LHCN-M2 (cell line): ENCODE measurements at regions not wholly inside any gene's neighbourhood (a gene's known extent, or its start where the extent isn't known, plus 50 kb on each side); places are given as distances from the start of the nearest gene placed in this dataset.
"Not testable (repeated sequence)": the region's sequence is repeated elsewhere in the genome, so short reads cannot be mapped to it uniquely, and the experiment has no call there.

Experiments used
- DNase-seq: peaks from one replicate; pipeline ENCODE4 v3.0.0-alpha.2; 2012; ENCODE audit warnings: low read depth

- DNase-seq, result no peak
These were observed 130.2 kb downstream of the GPR37 start for GRCh38 chr7:124635416-124635815.

GRCh38 chr7:124633740-124634139, 131.9 kb downstream of the GPR37 start:
- no peak for DNase-seq

DNA sequence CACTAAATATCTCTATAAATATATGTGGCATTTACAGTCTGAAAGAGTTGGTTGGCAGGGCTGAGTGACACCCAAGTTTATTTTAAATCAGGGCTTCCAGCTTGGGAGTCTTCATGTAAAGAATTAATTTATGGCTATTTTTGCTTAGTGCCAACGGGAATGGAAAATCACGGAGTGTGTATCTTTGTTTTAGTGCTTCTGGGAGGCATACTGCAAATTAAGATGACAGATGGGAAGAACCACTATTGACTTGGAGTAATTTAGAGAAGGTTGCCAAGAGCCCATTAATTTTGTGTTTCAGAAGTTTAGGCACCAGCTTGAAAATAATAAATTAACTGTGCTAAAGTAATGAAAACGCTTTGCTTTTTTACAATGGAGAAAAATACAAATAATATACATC, 135.2 kb downstream of the GPR37 start:
- DNase-seq, result no peak

GRCh38 chr7:124618871-124619270, 146.7 kb downstream of the GPR37 start:
- DNase-seq, result no peak

GRCh38 chr7:124618051-124618450, 147.5 kb downstream of the GPR37 start:
- DNase-seq, result not testable (repeated sequence)

GRCh38 chr7:124603066-124603465, 162.5 kb downstream of the GPR37 start:
- DNase-seq, result no peak

DNA sequence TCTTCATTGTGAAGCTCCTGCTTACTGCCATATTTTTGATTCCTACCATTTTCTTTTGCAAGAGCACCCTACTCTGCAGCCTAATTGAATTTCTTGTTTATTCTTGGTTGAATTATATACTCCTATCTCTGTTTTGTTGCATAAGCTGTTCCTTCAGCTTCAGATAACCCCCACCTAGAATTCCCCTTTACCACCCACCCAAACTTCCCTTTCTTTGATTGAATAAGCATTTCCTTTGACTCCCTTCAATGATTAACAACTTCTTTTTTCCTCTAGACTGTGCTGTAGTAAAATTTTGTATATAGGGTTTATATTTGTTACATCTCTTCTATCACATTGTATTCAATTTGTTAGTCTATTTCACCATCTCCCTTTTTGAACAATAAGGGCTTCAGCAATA, 168.1 kb downstream of the GPR37 start:
- DNase-seq, result no peak

GRCh38 chr7:124596881-124597280, 168.7 kb downstream of the GPR37 start:
- no peak for DNase-seq

DNA sequence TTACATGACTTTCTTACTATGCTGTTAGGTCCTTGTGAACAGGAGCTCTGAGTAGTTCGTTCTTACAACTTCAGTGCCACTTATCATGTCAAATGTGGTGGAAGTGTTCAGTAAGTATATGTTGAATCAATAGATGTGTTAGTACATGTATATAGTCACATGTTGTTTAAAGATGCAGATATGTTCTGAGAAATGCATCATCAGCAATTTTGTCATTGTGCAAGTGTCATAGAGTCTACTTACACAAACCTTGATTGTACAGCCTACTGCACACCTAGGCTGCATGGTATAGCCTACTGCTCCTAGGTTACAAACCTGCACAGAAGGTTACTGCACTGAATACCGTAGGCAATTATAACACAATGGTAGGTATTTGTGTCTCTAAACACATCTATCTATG, 174.8 kb downstream of the GPR37 start:
- no peak for DNase-seq

GRCh38 chr7:124577256-124577655, 188.3 kb downstream of the GPR37 start:
- DNase-seq, result no peak

- DNase-seq, result no peak
These were observed 190.4 kb downstream of the GPR37 start for GRCh38 chr7:124575176-124575575.

GRCh38 chr7:124570558-124570957, 195.0 kb downstream of the GPR37 start:
- DNase-seq, result no peak

- no peak for DNase-seq
These were observed 199.0 kb downstream of the GPR37 start for GRCh38 chr7:124566583-124566982.

GRCh38 chr7:124557587-124557986, 208.0 kb downstream of the GPR37 start:
- no peak for DNase-seq

DNA sequence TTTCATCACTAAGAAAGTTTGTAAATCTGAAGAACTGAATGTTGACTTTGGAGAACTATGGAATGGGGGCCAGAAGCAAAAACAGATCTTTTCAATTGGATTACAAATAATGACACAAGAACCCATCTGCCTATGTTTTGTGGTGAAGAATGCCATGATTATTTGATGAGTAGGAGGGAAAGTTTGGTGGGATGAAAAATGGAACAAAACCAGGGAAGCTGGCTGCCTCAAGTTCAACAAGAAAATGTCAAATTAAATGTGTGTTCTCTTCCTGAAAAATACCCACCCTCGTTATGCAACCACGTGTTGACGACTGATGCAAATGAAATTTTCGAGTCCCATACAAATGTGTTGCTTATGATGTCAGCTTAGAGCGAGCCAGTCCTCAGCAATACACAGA, 208.5 kb downstream of the GPR37 start:
- no peak for DNase-seq

GRCh38 chr7:124553502-124553901, 212.1 kb downstream of the GPR37 start:
- DNase-seq, result no peak

- peak; percentile 43 for DNase-seq
These were observed 213.4 kb downstream of the GPR37 start for GRCh38 chr7:124552217-124552616.

DNA sequence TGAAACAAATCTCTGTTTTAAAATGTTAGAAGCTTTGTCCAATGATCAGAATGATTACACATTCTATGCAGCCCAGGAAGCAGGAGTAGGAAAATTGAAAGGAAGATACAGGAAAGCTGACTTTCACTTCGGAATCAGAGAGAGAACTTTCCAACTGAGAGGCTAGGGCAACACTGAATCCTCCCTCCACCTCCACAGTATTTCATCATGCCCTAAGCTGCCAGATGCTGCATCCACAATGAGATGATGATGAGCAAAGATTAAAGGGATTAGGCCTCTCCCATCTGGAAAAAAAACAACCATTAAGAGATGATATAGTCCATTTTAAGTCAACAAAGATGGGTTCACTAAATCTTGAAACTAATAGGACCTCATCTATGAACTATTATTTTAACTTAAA, 215.6 kb downstream of the GPR37 start:
- no peak for DNase-seq

- no peak for DNase-seq
These were observed 223.1 kb downstream of the GPR37 start for GRCh38 chr7:124542476-124542875.

- no peak for DNase-seq
These were observed 229.3 kb downstream of the GPR37 start for GRCh38 chr7:124536156-124536762.

- no peak for DNase-seq
These were observed 233.4 kb downstream of the GPR37 start for GRCh38 chr7:124532166-124532565.

DNA sequence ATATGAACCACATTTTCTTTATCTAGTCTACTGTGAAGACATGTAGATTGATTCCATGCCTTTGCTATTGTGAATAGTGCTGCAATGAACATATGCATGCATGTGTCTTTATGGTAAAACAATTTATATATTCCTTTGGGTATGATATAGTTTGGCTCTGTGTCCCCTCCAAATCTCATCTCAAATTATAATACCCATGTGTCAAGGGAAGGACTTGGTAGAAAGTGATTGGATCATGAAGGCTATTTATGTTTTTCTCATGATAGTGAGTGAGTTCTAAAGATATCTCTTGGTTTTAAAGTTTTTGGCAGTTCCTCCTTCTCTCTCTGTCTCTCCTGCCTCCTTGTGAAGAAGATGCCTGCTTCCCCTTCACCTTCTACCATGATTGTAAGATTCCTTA, 248.7 kb downstream of the GPR37 start:
- DNase-seq, result no peak

DNA sequence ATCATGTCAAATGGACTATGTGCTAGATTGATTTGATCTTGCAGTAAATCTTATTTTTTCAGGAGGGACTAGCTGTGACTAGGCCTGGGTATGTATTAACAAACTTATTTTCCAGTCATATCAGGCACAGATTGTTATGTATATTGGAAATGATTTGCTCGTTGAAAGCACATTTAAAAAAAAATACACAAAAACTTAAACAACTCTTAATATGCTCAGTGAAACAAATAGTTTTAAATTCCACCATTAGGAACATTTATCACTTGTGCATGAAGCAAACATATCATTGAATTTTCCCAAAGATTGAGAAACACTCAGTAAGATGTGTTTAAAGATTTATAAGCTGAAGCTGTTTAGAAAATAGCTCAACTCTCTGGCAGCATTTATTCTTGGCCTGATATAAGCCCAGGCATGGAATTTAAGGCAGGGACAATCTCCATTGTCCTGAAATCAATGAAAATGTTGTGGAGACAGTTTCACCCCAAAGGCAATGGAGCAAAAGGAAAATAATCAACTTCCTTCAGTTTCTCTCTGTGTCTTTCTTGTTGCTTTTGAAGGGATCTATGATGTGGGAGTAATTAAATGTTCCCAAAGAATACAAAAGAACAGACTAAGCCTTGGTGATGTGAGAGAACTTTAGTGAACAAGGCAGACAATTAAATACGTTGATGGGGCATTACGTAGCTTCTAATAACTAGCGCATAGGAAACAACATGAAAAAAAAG, 250.3 kb downstream of the GPR37 start:
- no peak for DNase-seq

- DNase-seq, result no peak
These were observed 251.1 kb downstream of the GPR37 start for GRCh38 chr7:124514471-124514870.
